ENCODE measurements at regions not wholly inside any gene's neighbourhood (a gene's known extent, or its start where the extent isn't known, plus 50 kb on each side); places are given as distances from the start of the nearest gene placed in this dataset.

DNA sequence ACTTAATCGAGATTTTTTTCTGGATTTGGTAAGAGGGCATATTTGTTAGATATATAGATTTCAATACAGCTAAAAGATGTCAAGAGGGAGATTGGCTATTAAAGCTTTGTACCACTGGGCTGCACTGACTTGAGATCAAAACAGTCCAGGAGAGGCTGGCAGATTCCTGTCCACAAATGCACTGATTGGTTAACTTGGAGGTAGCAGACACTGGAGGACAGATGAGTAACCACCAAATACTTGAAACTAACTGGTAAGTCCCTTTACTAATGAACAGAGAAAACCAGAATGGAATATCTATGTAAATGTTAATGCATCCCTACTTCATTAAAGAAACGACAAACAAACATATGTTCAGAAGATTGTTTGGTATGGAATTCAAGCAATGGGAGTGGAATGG is 416.6 kb downstream of the LRIG3 start:
- DNase-seq: no peak

DNA sequence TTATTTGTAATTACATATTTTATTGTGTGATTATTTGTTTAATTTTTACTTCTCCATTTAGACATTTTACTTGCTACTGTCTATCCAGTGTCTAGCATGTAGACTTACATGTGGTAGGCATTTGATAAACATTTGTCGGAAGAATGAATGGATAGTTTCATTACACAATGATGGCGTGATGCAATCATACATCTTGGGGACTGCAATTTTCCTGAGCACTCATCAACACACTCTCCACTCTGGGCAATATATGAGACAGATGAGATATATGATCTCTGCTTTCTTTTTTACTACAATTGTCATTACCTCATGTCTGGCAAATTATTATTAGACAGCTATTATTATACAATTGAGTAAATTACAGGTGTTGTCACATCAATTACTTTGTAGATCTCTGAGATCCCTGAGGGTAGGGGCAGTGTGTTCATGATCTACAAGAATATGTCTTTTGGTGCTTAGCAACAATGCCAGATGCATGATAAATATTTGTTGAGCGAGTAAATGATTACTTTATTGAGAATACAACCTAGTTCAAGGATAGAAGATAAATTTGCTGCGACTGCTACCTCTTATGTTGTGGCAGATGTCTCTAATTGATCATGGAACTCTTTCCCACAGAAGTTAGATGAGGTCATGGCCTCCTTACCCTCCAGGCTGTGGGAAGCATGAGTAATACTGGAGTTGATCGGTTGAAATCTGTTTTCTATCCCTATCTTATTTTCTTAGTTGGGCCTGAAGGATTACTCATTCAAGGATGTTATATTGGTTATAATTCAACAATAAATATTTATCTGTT is 416.0 kb downstream of the LRIG3 start:
- no peak for DNase-seq

DNA sequence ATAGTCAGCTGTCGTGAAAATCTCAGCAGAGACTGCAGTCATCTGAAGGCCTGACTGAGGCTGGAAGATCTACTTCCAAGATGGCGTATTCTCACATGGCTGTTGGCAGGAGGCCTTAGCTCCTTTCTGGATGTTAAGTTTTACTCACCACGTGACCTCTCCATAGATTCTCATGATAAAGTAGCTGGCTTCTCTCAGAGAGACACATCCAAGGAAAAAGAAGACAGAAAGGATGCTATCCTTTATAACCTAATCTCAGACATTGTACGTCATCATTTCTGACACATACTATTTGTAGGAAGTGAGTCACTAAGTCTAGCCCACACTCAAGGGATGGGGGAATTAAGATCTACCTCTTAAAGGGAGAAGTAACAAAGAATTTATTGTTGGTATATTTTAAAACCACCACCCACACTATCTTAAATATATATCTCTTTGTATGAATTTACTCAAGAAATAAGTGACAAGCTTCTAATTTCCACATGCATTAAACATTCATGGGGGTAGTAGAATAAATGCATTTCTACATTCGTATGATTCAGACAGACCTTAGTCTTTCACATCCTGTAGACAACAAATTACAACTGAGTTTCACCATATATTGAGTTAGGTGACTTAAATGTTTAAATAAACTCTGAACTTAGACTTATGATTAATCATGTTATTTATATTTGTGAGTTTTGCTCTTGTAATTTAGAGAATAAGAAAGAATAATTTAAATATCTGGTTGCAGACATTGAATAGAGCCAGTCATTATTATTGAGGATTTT is 411.0 kb downstream of the LRIG3 start:
- DNase-seq: no peak

GRCh38 chr12:58513301-58513834 is 406.9 kb downstream of the LRIG3 start:
- DNase-seq: no peak

DNA sequence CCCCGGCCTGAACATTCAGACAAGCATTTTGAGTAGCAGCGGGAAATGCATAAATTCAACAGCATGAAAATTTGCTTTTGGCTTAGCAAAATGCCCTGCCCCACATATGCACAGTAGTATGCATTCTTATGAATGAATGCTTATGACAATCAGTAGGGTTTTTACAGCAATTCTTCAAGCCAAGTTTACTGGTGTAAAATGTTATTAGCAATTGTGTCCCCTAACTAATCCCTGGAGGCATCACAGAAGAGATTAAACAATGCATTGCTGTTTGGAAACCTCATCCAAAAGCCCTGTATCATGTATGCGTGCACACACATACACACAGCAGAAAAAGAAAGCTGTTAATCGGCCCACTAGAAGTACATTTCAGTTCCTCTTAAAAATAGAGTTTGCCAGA is 406.5 kb downstream of the LRIG3 start:
- no peak for DNase-seq

- no peak for DNase-seq
Measured at GRCh38 chr12:58519839-58520238, 400.5 kb downstream of the LRIG3 start.

- DNase-seq: no peak
Measured at GRCh38 chr12:58521152-58521551, 399.2 kb downstream of the LRIG3 start.

DNA sequence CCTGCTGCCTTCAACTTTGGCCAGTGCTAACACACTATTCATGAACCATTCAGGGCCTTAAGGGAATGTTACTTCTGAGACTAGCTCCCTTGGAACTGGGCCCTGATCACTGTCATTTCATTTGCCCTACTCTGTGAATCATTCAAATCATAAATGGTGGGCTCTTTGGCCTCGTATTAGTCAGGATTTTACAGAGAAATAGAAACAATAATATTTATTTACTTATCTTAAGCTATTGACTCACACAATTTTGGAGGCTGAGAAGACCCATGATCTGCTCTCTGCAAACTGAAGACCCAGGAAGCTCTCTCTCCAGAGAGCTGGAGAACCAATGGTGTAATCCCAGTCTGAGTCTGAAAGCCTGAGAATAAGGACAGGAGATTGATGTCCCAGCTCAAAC is 398.5 kb downstream of the LRIG3 start:
- no peak for DNase-seq

- no peak for DNase-seq
Measured at GRCh38 chr12:58523360-58523759, 396.9 kb downstream of the LRIG3 start.

- no peak for DNase-seq
Measured at GRCh38 chr12:58528271-58528670, 392.0 kb downstream of the LRIG3 start.

GRCh38 chr12:58529114-58529665 is 391.1 kb downstream of the LRIG3 start:
- DNase-seq: peak; percentile 46

GRCh38 chr12:58529897-58530741 is 390.2 kb downstream of the LRIG3 start:
- no peak for DNase-seq

DNA sequence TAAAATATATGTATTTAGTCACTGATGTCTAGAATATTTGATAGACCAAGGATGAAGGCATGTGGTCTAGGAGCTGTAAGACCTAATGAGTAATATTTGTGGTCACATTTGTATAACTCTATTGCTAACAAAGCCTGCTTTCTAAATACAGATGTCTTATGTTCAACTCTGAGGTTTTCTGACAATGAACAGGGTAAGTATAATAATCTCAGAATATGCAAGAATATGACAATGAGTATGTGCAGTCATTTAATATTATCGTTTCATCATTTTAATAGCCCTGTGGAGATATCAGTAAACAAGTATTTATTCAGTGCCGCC is 389.6 kb downstream of the LRIG3 start:
- DNase-seq: no peak

- no peak for DNase-seq
Measured at GRCh38 chr12:58532855-58533608, 387.3 kb downstream of the LRIG3 start.

DNA sequence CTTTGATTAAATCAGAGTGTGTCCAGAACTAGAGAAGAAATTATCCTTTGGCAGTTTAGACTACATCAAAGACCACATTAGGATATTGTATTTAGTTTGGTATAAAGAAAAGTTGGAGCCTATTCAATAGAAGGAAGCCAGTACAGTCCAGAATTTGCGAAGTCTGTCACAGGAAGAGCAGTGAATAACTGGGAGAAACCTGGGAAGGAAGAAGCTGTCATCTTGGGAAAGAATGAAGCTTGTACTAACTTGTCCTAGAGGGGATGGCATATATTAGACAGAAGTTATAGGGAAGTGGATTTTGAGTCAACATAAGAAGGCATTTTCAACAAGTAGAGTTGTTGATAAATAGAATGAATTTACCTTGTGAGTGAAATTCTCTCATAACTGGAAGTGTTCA is 386.7 kb downstream of the LRIG3 start:
- no peak for DNase-seq

GRCh38 chr12:58537278-58537677 is 383.0 kb downstream of the LRIG3 start:
- DNase-seq: no peak

GRCh38 chr12:58539295-58539694 is 381.0 kb downstream of the LRIG3 start:
- no peak for DNase-seq

- DNase-seq: peak; percentile 82
Measured at GRCh38 chr12:58540480-58541299, 379.6 kb downstream of the LRIG3 start.

DNA sequence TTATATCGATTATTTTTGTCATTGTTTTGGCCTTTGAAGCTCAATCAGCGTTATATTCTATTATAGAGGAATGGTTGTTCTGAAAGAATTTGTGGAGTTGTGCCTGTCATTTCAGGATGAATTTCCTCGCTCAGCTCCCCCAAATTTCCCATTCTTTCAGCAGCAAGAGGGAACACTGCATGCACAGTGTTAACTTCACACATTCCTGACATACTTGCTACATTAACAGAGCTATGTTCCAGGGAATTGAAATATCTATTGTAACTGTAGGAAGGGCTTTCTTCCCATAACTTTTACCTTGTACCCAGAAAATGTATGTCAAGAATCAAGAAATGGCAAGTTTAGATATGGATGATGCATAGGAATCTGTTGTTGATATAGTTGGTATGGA is 379.0 kb downstream of the LRIG3 start:
- DNase-seq: no peak

DNA sequence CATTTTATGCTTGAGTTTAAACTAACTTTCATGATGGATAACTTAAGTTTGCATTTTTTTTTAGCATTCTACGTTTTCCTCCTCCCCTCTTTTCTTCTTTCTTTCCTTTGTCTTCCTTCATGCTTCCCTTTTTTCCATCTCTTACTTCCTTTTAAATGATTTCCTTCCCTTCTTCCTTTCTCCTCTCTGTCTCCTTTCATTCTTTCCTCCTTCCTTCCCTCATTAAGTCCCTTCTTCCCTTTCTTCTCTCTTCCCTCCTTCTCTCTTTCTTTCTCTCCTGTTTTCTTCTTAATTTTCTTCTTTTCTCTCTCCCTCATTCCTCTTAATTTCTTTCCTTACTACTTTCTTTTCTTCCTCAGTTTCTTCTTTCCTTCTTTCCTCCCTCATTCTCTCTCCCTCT is 376.0 kb downstream of the LRIG3 start:
- no peak for DNase-seq

DNA sequence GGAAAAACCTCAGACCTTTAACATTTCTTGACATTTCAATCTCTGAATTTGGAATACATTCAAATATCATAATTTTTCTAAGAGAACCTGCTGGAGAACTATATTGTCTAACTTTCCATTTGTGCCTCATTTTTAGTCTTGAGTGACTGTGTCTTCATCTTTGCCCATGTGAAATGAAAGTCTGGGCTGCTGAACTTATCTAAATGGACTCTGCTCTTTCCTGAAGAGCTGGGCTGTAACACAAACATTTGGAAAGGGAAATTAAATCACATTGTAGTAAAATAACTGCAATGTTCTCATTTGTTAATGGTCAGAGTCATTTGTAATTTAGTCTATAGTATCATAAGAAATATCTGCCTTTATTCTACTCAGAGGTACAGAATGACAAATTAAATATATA is 373.1 kb downstream of the LRIG3 start:
- no peak for DNase-seq
